ENCODE measurements at regions not wholly inside any gene's neighbourhood (a gene's known extent, or its start where the extent isn't known, plus 50 kb on each side); places are given as distances from the start of the nearest gene placed in this dataset.

DNA sequence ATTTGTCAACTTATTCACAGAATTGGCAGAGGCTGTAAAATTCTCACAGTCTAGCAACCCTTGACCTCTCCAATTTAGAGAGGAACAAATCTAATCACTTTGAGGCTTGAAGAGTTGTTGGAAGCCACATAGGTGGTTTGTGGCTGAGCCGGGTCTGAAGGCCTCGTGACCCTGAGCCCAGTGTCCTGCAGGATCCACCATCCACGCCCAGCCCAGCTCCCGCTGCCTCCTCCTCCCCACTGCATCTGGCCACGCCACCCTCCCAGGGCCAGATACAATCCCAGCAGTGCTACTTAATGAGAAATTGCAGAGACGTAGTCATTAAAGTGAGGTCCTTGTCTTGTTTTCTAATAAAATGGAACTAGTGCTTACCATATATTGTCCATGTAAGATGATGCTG lies 81.4 kb upstream of the SHH start:
- DNase-seq (ENCODE audit: low read depth in 2 of 2): no peak
- H3K4me3 ChIP-seq (replicated peaks in 1 of 2; ENCODE audit: low read depth in 2 of 2, low read length in 2 of 2): no peak overlapping the region
- TF ChIP-seq, protein P1, sequence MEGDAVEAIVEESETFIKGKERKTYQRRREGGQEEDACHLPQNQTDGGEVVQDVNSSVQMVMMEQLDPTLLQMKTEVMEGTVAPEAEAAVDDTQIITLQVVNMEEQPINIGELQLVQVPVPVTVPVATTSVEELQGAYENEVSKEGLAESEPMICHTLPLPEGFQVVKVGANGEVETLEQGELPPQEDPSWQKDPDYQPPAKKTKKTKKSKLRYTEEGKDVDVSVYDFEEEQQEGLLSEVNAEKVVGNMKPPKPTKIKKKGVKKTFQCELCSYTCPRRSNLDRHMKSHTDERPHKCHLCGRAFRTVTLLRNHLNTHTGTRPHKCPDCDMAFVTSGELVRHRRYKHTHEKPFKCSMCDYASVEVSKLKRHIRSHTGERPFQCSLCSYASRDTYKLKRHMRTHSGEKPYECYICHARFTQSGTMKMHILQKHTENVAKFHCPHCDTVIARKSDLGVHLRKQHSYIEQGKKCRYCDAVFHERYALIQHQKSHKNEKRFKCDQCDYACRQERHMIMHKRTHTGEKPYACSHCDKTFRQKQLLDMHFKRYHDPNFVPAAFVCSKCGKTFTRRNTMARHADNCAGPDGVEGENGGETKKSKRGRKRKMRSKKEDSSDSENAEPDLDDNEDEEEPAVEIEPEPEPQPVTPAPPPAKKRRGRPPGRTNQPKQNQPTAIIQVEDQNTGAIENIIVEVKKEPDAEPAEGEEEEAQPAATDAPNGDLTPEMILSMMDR (IDR thresholded peaks at IDR 0.05; ENCODE audit: low read depth, low read length): no peak

DNA sequence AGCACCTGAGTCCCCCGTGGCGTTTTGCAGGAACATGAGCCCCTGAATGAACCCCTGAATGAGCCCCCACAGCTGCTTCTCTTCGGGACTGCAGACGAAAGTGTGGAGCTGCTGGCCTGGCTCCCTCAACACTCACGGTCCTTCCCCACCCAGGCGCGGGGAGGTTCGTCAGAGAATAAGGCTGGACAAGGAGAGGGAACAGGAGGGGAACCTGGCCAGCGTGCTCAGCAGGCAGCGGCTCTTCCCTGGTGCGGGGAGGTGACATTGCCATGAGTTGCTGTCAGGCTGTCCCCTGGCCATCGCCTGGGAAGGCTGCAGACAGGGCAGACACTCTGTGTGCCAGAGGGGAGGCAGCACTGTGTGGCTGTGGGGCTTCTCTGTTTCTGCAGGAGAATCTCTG lies 80.9 kb upstream of the SHH start:
- H3K4me3 ChIP-seq (replicated peaks in 1 of 2; ENCODE audit: low read depth in 2 of 2, low read length in 2 of 2): no peak overlapping the region
- no peak for DNase-seq (ENCODE audit: low read depth in 2 of 2)
- TF ChIP-seq, protein P1 (IDR thresholded peaks at IDR 0.05; ENCODE audit: low read depth, low read length): no peak

GRCh38 chr7:155889636-155890511 lies 77.6 kb upstream of the SHH start:
- no peak overlapping the region for H3K4me3 ChIP-seq (replicated peaks in 1 of 2; ENCODE audit: low read depth in 2 of 2, low read length in 2 of 2)
- TF ChIP-seq, protein P1 (IDR thresholded peaks at IDR 0.05; ENCODE audit: low read depth, low read length): no peak
- no peak for DNase-seq (ENCODE audit: low read depth in 2 of 2)

GRCh38 chr7:155887174-155887525 lies 74.9 kb upstream of the SHH start:
- no peak for DNase-seq (ENCODE audit: low read depth in 2 of 2)
- H3K4me3 ChIP-seq (replicated peaks in 1 of 2; ENCODE audit: low read depth in 2 of 2, low read length in 2 of 2): no peak overlapping the region
- TF ChIP-seq, protein P1 (IDR thresholded peaks at IDR 0.05; ENCODE audit: low read depth, low read length): no peak

DNA sequence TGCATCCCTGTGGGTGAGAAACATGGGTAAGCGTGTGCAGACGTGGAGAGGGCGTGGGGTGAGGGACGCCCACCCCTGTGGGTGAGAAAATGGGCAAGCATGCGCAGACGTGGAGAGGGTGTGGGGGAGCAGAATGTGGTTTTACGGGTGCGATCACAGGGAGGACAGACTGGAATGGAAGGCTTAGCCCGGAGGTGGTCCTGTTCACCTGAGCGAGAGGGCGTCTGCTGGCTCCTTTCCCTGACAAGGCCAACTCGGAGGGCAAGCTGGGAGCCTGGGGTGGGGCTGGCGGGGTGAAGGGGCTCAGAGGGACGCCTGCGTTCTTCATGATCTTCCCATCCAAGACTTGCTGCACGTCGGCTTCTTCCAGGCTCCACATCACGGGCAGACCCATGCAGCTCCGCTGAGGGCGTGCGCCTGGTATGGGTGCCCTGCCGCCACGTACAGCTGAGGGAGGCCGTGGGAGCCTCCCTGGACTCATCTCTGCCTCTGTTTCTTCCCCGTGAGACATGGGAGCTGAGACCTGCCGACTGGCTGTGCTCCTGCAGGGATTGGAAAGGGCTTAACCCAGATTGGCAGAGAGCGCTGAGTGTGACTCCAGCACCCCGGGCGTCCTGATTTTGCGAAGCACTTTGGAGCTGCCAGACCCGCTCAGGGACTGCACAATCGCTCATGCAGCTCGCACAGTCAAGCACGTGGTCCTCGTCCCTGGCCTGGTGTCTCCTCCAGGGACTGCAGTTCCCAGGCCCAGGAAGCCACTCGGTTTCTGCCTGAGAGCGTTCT lies 74.3 kb upstream of the SHH start:
- no peak overlapping the region for H3K4me3 ChIP-seq (replicated peaks in 1 of 2; ENCODE audit: low read depth in 2 of 2, low read length in 2 of 2)

More for the DNA sequence above, 74.3 kb upstream of the SHH start:
- TF ChIP-seq, protein P1 (IDR thresholded peaks at IDR 0.05; ENCODE audit: low read depth, low read length): no peak
- DNase-seq (ENCODE audit: low read depth in 2 of 2): no peak
